ENCODE measurements at regions not wholly inside any gene's neighbourhood (a gene's known extent, or its start where the extent isn't known, plus 50 kb on each side); places are given as distances from the start of the nearest gene placed in this dataset.

- Histone ChIP-seq H3K4me2 (ENCODE audit: low read length) (no peak overlapping the region), H3K9me3 (ENCODE audit: control insufficient read depth in 1 of 2, insufficient read depth in 1 of 2, low read depth in 1 of 2, low read length in 2 of 2) (no peaks in the 10 kb centered on the region), H3K4me3 (replicated peaks in 1 of 2; ENCODE audit: low read depth in 1 of 2, low read length in 2 of 2) (no peak overlapping the region), H3K9me2 (ENCODE audit: insufficient read depth) (no peaks in the 10 kb centered on the region), H3K27ac (ENCODE audit: low read depth, low read length) (no peak overlapping the region), H3K79me2 (ENCODE audit: insufficient read depth, low read length) (no peaks in the 10 kb centered on the region), H3K27me3 (ENCODE audit: insufficient read depth, low read length) (peaks cover 42% of the 10 kb centered on the region; the same call in 1 of the 2 replicates), H4K20me1 (ENCODE audit: insufficient read depth) (no peaks in the 10 kb centered on the region), H3K36me3 (ENCODE audit: control insufficient read depth in 1 of 2, insufficient read depth in 2 of 2, low read length in 2 of 2) (no peaks in the 10 kb centered on the region), H3K9ac (ENCODE audit: low read length) (no peak overlapping the region), H3K4me1 (ENCODE audit: control insufficient read depth in 1 of 2, insufficient read depth in 2 of 2, low read length in 2 of 2) (no peaks in the 10 kb centered on the region), H2AFZ (ENCODE audit: low read depth, low read length, poor library complexity, severe bottlenecking) (no peak overlapping the region)
- BruUV-seq (replicated peaks) = no TSS peak
- ChIA-PET CTCF (interaction anchor here (1.4 kb wide), 1 partner anchor 24 kb away, joined by 3 read pairs; no protein-coding TSS in a partner anchor), POLR2A (no interaction called here), RAD21 (ENCODE audit: low non-redundant PET in 1 of 2, low total read pairs in 2 of 2, uncharacterized antibody in 2 of 2, unreplicated experiment in 2 of 2) (no interaction called here)
- no peak for TF ChIP-seq JUND (IDR thresholded peaks at IDR 0.05)
- no peak for TF ChIP-seq YY1 (IDR thresholded peaks at IDR 0.05; ENCODE audit: extremely low read depth, insufficient replicate concordance, low read depth, low read length)
- no peak for TF ChIP-seq ZBTB33 (IDR thresholded peaks at IDR 0.05; ENCODE audit: extremely low read depth, insufficient replicate concordance, low read length)
- intact Hi-C loops (cut with micrococcal nuclease) = no loop called here
- DNase-seq (ENCODE audit: low read depth, low spot score) = no peak
- ATAC-seq = no peak
These were observed 486.0 kb downstream of the RNF144A start for GRCh38 chr2:7403092-7403775.

GRCh38 chr2:7405861-7406715 lies 488.9 kb downstream of the RNF144A start:
- no peak for DNase-seq (ENCODE audit: low read depth, low spot score)
- Histone ChIP-seq H3K9me3 (ENCODE audit: control insufficient read depth in 1 of 2, insufficient read depth in 1 of 2, low read depth in 1 of 2, low read length in 2 of 2) (no peaks in the 10 kb centered on the region), H3K9ac (ENCODE audit: low read length) (no peak overlapping the region), H3K4me3 (replicated peaks in 1 of 2; ENCODE audit: low read depth in 1 of 2, low read length in 2 of 2) (no peak overlapping the region), H3K4me2 (ENCODE audit: low read length) (no peak overlapping the region), H2AFZ (ENCODE audit: low read depth, low read length, poor library complexity, severe bottlenecking) (no peak overlapping the region), H4K20me1 (ENCODE audit: insufficient read depth) (no peaks in the 10 kb centered on the region), H3K36me3 (ENCODE audit: control insufficient read depth in 1 of 2, insufficient read depth in 2 of 2, low read length in 2 of 2) (no peaks in the 10 kb centered on the region), H3K4me1 (ENCODE audit: control insufficient read depth in 1 of 2, insufficient read depth in 2 of 2, low read length in 2 of 2) (no peaks in the 10 kb centered on the region), H3K27me3 (ENCODE audit: insufficient read depth, low read length) (peaks cover 34% of the 10 kb centered on the region; the same call in 1 of the 2 replicates), H3K9me2 (ENCODE audit: insufficient read depth) (no peaks in the 10 kb centered on the region), H3K27ac (ENCODE audit: low read depth, low read length) (no peak overlapping the region), H3K79me2 (ENCODE audit: insufficient read depth, low read length) (no peaks in the 10 kb centered on the region)
- POLR2A ChIA-PET = no interaction called here
- CTCF ChIA-PET = no interaction called here
- no peak for ATAC-seq
- BruUV-seq (replicated peaks) = no TSS peak
- RAD21 ChIA-PET (ENCODE audit: low non-redundant PET in 1 of 2, low total read pairs in 2 of 2, uncharacterized antibody in 2 of 2, unreplicated experiment in 2 of 2) = no interaction called here
- intact Hi-C loops (cut with micrococcal nuclease) = no loop called here
- TF ChIP-seq CTCF (IDR thresholded peaks at IDR 0.05 in 2 of 3, conservative IDR thresholded peaks at IDR 0.05 in 1 of 3; ENCODE audit: borderline replicate concordance in 1 of 3, insufficient read depth in 1 of 3, low read depth in 2 of 3, low read length in 2 of 3) (no peak), EZH2phosphoT487 (IDR thresholded peaks at IDR 0.05; ENCODE audit: borderline replicate concordance) (no peak), SP1 (IDR thresholded peaks at IDR 0.05; ENCODE audit: low read depth) (no peak), POLR2A (IDR thresholded peaks at IDR 0.05; ENCODE audit: borderline replicate concordance, extremely low read depth, insufficient read depth, insufficient read length) (no peak), POLR2AphosphoS5 (IDR thresholded peaks at IDR 0.05; ENCODE audit: low read depth, low read length) (no peak), CBX3 (IDR thresholded peaks at IDR 0.05; ENCODE audit: low read depth) (no peak), ATF3 (IDR thresholded peaks at IDR 0.05) (no peak), TCF7L2 (IDR thresholded peaks at IDR 0.05; ENCODE audit: borderline replicate concordance, extremely low read depth, insufficient read depth, insufficient read length) (no peak), FOSL1 (IDR thresholded peaks at IDR 0.05; ENCODE audit: low read depth) (no peak), ZFX (IDR thresholded peaks at IDR 0.05) (no peak), CEBPB (IDR thresholded peaks at IDR 0.05; ENCODE audit: low read depth) (no peak), EZH2 (IDR thresholded peaks at IDR 0.05) (no peak), JUND (IDR thresholded peaks at IDR 0.05) (no peak)
